ENCODE measurements at regions not wholly inside any gene's neighbourhood (a gene's known extent, or its start where the extent isn't known, plus 50 kb on each side); places are given as distances from the start of the nearest gene placed in this dataset.

DNA sequence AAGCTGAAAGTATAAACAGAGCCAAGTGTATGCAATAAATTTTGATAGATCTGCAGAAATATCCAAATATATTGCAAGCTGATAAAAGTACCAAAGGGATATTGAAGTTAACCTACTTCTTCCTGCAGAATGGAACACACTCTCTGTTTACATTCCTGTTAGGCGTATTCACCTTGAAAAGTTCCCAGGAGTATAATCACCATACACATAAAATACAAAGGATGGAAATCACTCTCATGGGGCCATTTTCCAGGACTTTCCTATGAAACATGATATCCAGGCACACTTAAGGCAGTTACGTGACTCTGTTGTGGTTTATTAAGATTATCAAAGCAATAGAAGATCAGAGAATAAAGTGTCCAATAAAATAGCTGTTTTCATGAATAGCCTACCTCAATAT, 1142.3 kb downstream of the NLGN4X start:
- peaks cover 4% of the 10 kb centered on the region; the same call in 1 of the 2 replicates for H3K4me1 ChIP-seq (ENCODE audit: insufficient read depth, low read length)
- H3K27ac ChIP-seq (ENCODE audit: low read depth, low read length), result no peak overlapping the region
- no peak overlapping the region for H3K4me3 ChIP-seq (ENCODE audit: low read length)
- H3K9ac ChIP-seq (ENCODE audit: low read depth, low read length), result no peak overlapping the region
- H3K27me3 ChIP-seq (ENCODE audit: insufficient read depth, low read length), result no peaks in the 10 kb centered on the region
- WGBS, result 89% methylated on average over 1 of the region's 2 CpGs
- H3K36me3 ChIP-seq (ENCODE audit: insufficient read depth, low read length), result no peaks in the 10 kb centered on the region
- H3K9me3 ChIP-seq (ENCODE audit: insufficient read depth, low read depth, low read length), result no peaks in the 10 kb centered on the region

DNA sequence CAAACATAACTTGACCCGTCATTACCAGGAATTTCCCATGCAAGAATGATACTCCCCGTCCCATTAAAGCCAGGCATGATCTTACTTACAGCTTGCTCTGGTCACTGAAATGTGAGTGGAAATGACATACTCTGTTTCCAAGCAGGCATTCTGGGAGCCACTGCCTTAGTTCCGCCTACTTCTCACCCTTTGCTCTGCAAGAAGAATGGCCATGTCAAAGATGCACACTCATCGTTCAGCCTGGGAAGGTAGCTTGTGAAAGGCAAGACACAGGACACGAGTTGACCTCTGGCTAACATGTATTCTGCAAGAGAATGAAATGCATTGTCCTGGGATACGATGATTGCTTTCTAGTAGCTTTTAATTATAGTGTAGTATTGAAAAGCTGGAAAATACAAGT, 1144.4 kb downstream of the NLGN4X start:
- Histone ChIP-seq H3K27ac (ENCODE audit: low read depth, low read length) (no peak overlapping the region), H3K27me3 (ENCODE audit: insufficient read depth, low read length) (no peaks in the 10 kb centered on the region), H3K36me3 (ENCODE audit: insufficient read depth, low read length) (no peaks in the 10 kb centered on the region), H3K9ac (ENCODE audit: low read depth, low read length) (no peak overlapping the region), H3K4me3 (ENCODE audit: low read length) (no peak overlapping the region), H3K4me1 (ENCODE audit: insufficient read depth, low read length) (no peaks in the 10 kb centered on the region), H3K9me3 (ENCODE audit: insufficient read depth, low read depth, low read length) (no peaks in the 10 kb centered on the region)
- WGBS, result 95% methylated on average over 6 of the region's 6 CpGs

- no peaks in the 10 kb centered on the region for H3K9me3 ChIP-seq (ENCODE audit: insufficient read depth, low read depth, low read length)
- no peak overlapping the region for H3K9ac ChIP-seq (ENCODE audit: low read depth, low read length)
- H3K4me3 ChIP-seq (ENCODE audit: low read length), result no peak overlapping the region
- no peaks in the 10 kb centered on the region for H3K36me3 ChIP-seq (ENCODE audit: insufficient read depth, low read length)
- no peaks in the 10 kb centered on the region for H3K27me3 ChIP-seq (ENCODE audit: insufficient read depth, low read length)
- no peak overlapping the region for H3K27ac ChIP-seq (ENCODE audit: low read depth, low read length)
- 96% methylated on average over 3 of the region's 3 CpGs for WGBS
- H3K4me1 ChIP-seq (ENCODE audit: insufficient read depth, low read length), result no peaks in the 10 kb centered on the region
Observed at GRCh38 chrX:5082705-5083104, 1146.0 kb downstream of the NLGN4X start.

GRCh38 chrX:5080791-5081190, 1147.9 kb downstream of the NLGN4X start:
- Histone ChIP-seq H3K4me1 (ENCODE audit: insufficient read depth, low read length) (no peaks in the 10 kb centered on the region), H3K9ac (ENCODE audit: low read depth, low read length) (no peak overlapping the region), H3K4me3 (ENCODE audit: low read length) (no peak overlapping the region), H3K9me3 (ENCODE audit: insufficient read depth, low read depth, low read length) (no peaks in the 10 kb centered on the region), H3K27ac (ENCODE audit: low read depth, low read length) (no peak overlapping the region), H3K27me3 (ENCODE audit: insufficient read depth, low read length) (no peaks in the 10 kb centered on the region), H3K36me3 (ENCODE audit: insufficient read depth, low read length) (no peaks in the 10 kb centered on the region)
- WGBS, result 89% methylated on average over 3 of the region's 4 CpGs

- WGBS, result no CpG with 5 or more reads among the region's 5 CpGs
- Histone ChIP-seq H3K36me3 (ENCODE audit: insufficient read depth, low read length) (no peaks in the 10 kb centered on the region), H3K9ac (ENCODE audit: low read depth, low read length) (no peak overlapping the region), H3K4me1 (ENCODE audit: insufficient read depth, low read length) (no peaks in the 10 kb centered on the region), H3K27ac (ENCODE audit: low read depth, low read length) (no peak overlapping the region), H3K9me3 (ENCODE audit: insufficient read depth, low read depth, low read length) (no peaks in the 10 kb centered on the region), H3K4me3 (ENCODE audit: low read length) (no peak overlapping the region), H3K27me3 (ENCODE audit: insufficient read depth, low read length) (no peaks in the 10 kb centered on the region)
Observed at GRCh38 chrX:5068550-5068949, 1160.1 kb downstream of the NLGN4X start.

GRCh38 chrX:5057786-5058185, 1170.9 kb downstream of the NLGN4X start:
- no peaks in the 10 kb centered on the region for H3K9me3 ChIP-seq (ENCODE audit: insufficient read depth, low read depth, low read length)
- H3K4me3 ChIP-seq (ENCODE audit: low read length), result no peak overlapping the region
- no peak overlapping the region for H3K27ac ChIP-seq (ENCODE audit: low read depth, low read length)
- WGBS, result no CpG with 5 or more reads among the region's 2 CpGs
- H3K4me1 ChIP-seq (ENCODE audit: insufficient read depth, low read length), result no peaks in the 10 kb centered on the region
- no peak overlapping the region for H3K9ac ChIP-seq (ENCODE audit: low read depth, low read length)
- H3K27me3 ChIP-seq (ENCODE audit: insufficient read depth, low read length), result no peaks in the 10 kb centered on the region
- H3K36me3 ChIP-seq (ENCODE audit: insufficient read depth, low read length), result no peaks in the 10 kb centered on the region

GRCh38 chrX:5054852-5055251, 1173.8 kb downstream of the NLGN4X start:
- Histone ChIP-seq H3K27ac (ENCODE audit: low read depth, low read length) (no peak overlapping the region), H3K9ac (ENCODE audit: low read depth, low read length) (no peak overlapping the region), H3K4me3 (ENCODE audit: low read length) (no peak overlapping the region), H3K4me1 (ENCODE audit: insufficient read depth, low read length) (no peaks in the 10 kb centered on the region), H3K27me3 (ENCODE audit: insufficient read depth, low read length) (no peaks in the 10 kb centered on the region), H3K9me3 (ENCODE audit: insufficient read depth, low read depth, low read length) (no peaks in the 10 kb centered on the region), H3K36me3 (ENCODE audit: insufficient read depth, low read length) (no peaks in the 10 kb centered on the region)

DNA sequence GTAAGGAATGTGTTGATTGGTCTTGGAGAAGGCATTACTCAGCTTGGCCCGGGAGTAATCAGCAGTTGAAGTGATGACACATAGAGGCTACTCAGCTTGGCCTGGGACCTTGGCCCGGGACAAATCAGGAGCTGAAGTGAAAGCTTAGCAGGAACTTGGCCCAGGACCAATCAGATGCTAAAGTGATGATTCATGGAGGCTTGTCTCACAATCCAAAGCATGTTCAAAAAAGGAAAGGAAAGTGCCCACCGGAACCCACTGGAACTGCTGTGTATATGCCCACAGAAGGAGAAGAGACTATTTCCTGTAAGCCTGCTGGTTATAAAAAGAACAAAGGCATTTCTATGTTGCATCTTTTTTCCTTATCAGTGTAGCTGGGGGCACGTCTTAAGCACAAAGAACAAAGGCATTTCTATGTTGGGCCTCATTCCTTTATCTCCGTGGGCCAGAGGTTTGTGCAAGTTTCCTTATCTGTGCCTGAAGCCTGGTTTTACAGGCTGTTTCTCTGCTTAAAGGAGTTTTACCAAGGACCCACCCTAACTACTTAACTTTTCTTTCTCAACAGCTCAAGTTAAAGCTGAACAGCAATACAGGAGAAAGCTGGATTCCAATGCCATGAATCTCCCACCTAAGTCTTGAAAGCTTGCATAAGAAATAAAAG, 1176.7 kb downstream of the NLGN4X start:
- Histone ChIP-seq H3K9me3 (ENCODE audit: insufficient read depth, low read depth, low read length) (no peaks in the 10 kb centered on the region), H3K36me3 (ENCODE audit: insufficient read depth, low read length) (no peaks in the 10 kb centered on the region), H3K27ac (ENCODE audit: low read depth, low read length) (no peak overlapping the region), H3K9ac (ENCODE audit: low read depth, low read length) (no peak overlapping the region), H3K4me3 (ENCODE audit: low read length) (no peak overlapping the region), H3K4me1 (ENCODE audit: insufficient read depth, low read length) (no peaks in the 10 kb centered on the region), H3K27me3 (ENCODE audit: insufficient read depth, low read length) (no peaks in the 10 kb centered on the region)
- 84% methylated on average over 5 of the region's 5 CpGs for WGBS

- WGBS, result 91% methylated on average over 3 of the region's 3 CpGs
- H3K9ac ChIP-seq (ENCODE audit: low read depth, low read length), result no peak overlapping the region
Observed at GRCh38 chrX:5042563-5042962, 1186.1 kb downstream of the NLGN4X start.

DNA sequence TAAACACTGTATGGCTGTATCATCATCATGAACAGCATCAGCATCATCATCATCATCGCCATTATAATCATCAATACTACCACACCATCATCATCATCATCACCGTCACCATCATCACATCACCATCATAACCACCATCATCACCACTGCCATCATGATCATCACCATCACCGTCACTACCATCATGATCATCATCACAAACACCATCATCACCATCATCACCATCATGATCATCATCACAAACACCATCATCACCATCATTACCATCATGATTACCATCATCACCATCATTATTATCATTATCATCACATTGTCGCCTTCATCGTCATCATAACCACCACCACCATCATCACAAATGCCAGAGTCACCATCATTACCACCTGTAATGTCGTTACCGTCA, 1196.9 kb downstream of the NLGN4X start:
- H3K27ac ChIP-seq (ENCODE audit: low read depth, low read length), result no peak overlapping the region
- H3K4me3 ChIP-seq (ENCODE audit: low read length), result no peak overlapping the region
- WGBS, result 94% methylated on average over 6 of the region's 7 CpGs
- no peaks in the 10 kb centered on the region for H3K36me3 ChIP-seq (ENCODE audit: insufficient read depth, low read length)
- H3K9me3 ChIP-seq (ENCODE audit: insufficient read depth, low read depth, low read length), result no peaks in the 10 kb centered on the region
- H3K9ac ChIP-seq (ENCODE audit: low read depth, low read length), result no peak overlapping the region
- no peaks in the 10 kb centered on the region for H3K27me3 ChIP-seq (ENCODE audit: insufficient read depth, low read length)
- no peaks in the 10 kb centered on the region for H3K4me1 ChIP-seq (ENCODE audit: insufficient read depth, low read length)

More at GRCh38 chrX:5042563-5042962, 1186.1 kb downstream of the NLGN4X start:
- Histone ChIP-seq H3K9me3 (ENCODE audit: insufficient read depth, low read depth, low read length) (no peaks in the 10 kb centered on the region), H3K27ac (ENCODE audit: low read depth, low read length) (no peak overlapping the region), H3K4me1 (ENCODE audit: insufficient read depth, low read length) (no peaks in the 10 kb centered on the region), H3K27me3 (ENCODE audit: insufficient read depth, low read length) (no peaks in the 10 kb centered on the region), H3K36me3 (ENCODE audit: insufficient read depth, low read length) (no peaks in the 10 kb centered on the region), H3K4me3 (ENCODE audit: low read length) (no peak overlapping the region)

GRCh38 chrX:5015451-5015850, 1213.2 kb downstream of the NLGN4X start:
- Histone ChIP-seq H3K4me1 (ENCODE audit: insufficient read depth, low read length) (no peaks in the 10 kb centered on the region), H3K9me3 (ENCODE audit: insufficient read depth, low read depth, low read length) (no peaks in the 10 kb centered on the region), H3K27me3 (ENCODE audit: insufficient read depth, low read length) (no peaks in the 10 kb centered on the region), H3K36me3 (ENCODE audit: insufficient read depth, low read length) (no peaks in the 10 kb centered on the region), H3K27ac (ENCODE audit: low read depth, low read length) (no peak overlapping the region), H3K4me3 (ENCODE audit: low read length) (no peak overlapping the region), H3K9ac (ENCODE audit: low read depth, low read length) (no peak overlapping the region)
- 98% methylated on average over 2 of the region's 2 CpGs for WGBS

GRCh38 chrX:4994855-4995254, 1233.8 kb downstream of the NLGN4X start:
- no peaks in the 10 kb centered on the region for H3K4me1 ChIP-seq (ENCODE audit: insufficient read depth, low read length)
- 100% methylated on average over 1 of the region's 1 CpG for WGBS

More at GRCh38 chrX:4994855-4995254, 1233.8 kb downstream of the NLGN4X start:
- no peaks in the 10 kb centered on the region for H3K9me3 ChIP-seq (ENCODE audit: insufficient read depth, low read depth, low read length)
- H3K27ac ChIP-seq (ENCODE audit: low read depth, low read length), result no peak overlapping the region
- H3K36me3 ChIP-seq (ENCODE audit: insufficient read depth, low read length), result no peaks in the 10 kb centered on the region
- H3K4me3 ChIP-seq (ENCODE audit: low read length), result no peak overlapping the region
- H3K9ac ChIP-seq (ENCODE audit: low read depth, low read length), result no peak overlapping the region
- no peaks in the 10 kb centered on the region for H3K27me3 ChIP-seq (ENCODE audit: insufficient read depth, low read length)
